ENCODE measurements at regions not wholly inside any gene's neighbourhood (a gene's known extent, or its start where the extent isn't known, plus 50 kb on each side); places are given as distances from the start of the nearest gene placed in this dataset.

DNA sequence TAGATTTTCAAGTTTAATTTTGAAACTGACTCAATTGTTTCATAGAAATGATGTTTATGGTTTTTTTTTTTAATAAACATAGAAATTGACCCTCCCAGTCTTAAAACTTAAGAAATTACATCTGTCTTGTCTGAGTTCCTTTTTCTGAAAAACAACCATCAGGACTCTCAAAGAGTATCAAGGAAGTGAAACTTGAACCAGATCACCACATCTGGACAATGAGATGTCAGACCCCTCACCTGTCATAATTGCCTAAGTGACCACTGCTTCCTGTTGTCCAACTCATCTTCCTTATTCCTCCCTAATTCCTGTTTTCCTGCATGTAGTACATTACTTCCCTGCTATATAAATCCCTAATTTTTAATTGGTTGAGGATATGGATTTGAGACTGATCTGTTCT is 441.5 kb upstream of the ARHGEF26 start:
- H3K27ac Mint-ChIP-seq: no peak overlapping the region
- no peak for DNase-seq
- H3K4me1 Mint-ChIP-seq (ENCODE audit: low read depth): peaks cover 19% of the 10 kb centered on the region
- no peaks in the 10 kb centered on the region for H3K36me3 Mint-ChIP-seq (ENCODE audit: low read depth)
- H3K4me3 Mint-ChIP-seq: no peak overlapping the region
- no peaks in the 10 kb centered on the region for H3K27me3 Mint-ChIP-seq
- peaks cover 9% of the 10 kb centered on the region for H3K9me3 Mint-ChIP-seq

DNA sequence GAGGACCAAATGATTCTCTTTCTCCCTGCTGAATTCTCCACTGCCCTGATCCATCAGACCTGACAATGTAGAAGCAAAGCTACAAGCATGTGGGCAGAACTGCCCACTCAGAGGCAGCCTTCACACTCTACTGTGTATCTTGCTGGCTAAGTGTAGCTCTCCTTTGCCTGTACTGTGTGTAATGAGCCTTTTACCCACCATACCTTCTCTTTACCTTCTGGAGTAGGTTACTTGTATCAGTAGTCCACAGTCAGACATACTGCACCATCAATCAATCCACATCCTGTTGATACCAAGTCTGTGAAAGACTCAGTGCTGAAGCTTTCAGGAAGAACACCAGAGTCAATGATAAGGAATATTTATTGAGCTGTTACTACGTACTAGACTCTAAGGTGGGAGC is 440.7 kb upstream of the ARHGEF26 start:
- Mint-ChIP-seq H3K27me3 (no peaks in the 10 kb centered on the region), H3K9me3 (peaks cover 9% of the 10 kb centered on the region), H3K36me3 (ENCODE audit: low read depth) (no peaks in the 10 kb centered on the region), H3K27ac (no peak overlapping the region), H3K4me1 (ENCODE audit: low read depth) (peaks cover 19% of the 10 kb centered on the region), H3K4me3 (no peak overlapping the region)
- no peak for DNase-seq

DNA sequence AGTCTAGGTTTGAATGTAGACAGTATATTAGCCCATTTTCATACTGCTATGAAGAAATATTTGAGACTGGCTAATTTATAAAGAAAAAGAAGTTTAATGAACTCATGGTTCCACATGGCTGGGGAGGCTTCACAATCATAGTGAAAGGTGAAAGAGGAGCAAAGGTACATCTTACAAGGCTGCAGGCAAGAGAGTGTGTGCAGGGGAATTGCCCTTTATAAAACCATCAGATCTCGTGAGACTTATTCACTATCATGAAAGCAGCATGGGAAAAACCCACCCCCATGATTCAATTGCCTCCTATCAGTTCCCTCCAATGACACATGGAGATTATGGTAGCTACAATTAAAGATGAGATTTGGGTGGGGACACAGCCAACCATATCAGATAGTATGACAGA is 440.1 kb upstream of the ARHGEF26 start:
- Mint-ChIP-seq H3K9me3 (peaks cover 9% of the 10 kb centered on the region), H3K36me3 (ENCODE audit: low read depth) (no peaks in the 10 kb centered on the region), H3K27me3 (no peaks in the 10 kb centered on the region), H3K4me3 (no peak overlapping the region), H3K27ac (no peak overlapping the region), H3K4me1 (ENCODE audit: low read depth) (peaks cover 19% of the 10 kb centered on the region)
- no peak for DNase-seq

DNA sequence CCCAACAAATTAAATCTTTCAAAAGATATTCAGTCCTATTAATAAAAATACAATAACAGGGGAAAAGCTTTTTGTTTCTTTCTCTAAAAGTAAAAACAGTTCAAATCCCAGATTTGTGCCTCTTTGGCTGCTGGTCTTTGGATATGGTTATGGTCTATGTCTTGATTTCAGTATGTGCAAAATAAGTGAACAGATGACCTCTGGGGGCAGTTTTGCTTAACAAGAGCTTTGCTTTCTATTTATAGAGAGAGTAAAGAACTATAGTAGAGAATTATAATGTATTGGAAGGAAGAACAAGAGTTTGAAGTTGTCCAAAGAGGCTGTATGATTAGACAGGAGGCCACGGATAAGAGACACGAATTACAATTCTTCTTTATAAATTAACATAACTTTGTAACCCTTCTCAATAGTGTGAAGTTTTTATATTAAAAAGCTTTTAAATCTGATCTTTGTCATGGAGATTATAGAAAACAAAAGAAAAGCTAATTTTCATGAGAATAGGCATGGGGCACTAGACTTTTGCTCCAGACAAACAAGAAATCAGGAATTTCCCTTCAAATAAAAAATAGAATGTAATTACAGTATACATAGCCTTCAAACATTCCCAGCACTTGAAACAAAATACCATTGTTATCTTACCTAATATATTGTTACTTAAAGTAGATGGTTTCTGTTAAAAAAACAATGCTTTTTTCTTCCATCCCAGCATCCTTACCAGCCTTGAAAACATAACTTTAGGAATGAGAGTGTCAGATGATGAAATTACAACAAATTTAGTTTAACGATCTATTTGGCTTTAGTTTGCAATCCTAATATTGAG is 432.7 kb upstream of the ARHGEF26 start:
- no peaks in the 10 kb centered on the region for H3K9me3 Mint-ChIP-seq
- no peak overlapping the region for H3K4me3 Mint-ChIP-seq
- peaks cover 2% of the 10 kb centered on the region for H3K4me1 Mint-ChIP-seq (ENCODE audit: low read depth)
- H3K27ac Mint-ChIP-seq: no peak overlapping the region
- DNase-seq: no peak
- no peaks in the 10 kb centered on the region for H3K36me3 Mint-ChIP-seq (ENCODE audit: low read depth)
- H3K27me3 Mint-ChIP-seq: no peaks in the 10 kb centered on the region

DNA sequence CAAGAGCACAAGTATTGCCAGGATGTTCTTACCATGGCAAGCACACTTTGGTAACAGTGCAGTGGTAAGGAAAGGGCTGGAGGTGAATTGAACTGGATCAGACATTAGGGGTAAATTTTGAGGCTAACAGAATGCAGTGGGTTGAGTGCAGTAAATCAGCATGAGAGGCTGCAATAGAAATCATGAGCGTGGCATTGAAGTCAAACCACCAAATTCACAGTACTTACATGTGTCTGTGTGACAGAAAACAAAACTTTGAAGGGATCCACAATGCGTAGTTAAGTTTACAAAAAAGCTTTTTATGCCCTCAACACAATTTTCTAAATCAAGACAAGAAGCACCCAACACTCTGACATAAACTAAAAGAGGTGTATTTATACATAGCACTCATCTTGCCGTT is 428.0 kb upstream of the ARHGEF26 start:
- Mint-ChIP-seq H3K27ac (no peak overlapping the region), H3K27me3 (no peaks in the 10 kb centered on the region)

DNA sequence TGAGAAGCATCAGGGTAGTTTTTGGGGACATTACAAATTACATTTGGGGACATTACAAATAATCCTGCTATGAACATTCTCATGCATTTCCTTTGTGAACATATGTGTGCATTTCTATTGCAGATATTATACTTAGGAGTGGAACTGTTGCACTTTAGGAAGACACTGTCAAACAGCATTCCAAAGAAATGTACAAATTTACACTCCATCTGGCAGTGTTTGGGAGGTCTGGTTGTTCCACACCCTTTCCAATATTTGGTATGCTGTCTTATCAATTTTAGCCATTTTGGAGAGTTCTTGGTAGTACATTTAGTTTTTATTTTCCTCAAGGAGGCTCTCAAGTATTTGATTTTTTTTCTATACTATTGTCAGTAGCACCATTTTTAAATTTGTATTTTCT is 419.1 kb upstream of the ARHGEF26 start:
- Mint-ChIP-seq H3K36me3 (ENCODE audit: low read depth) (no peaks in the 10 kb centered on the region), H3K9me3 (no peaks in the 10 kb centered on the region), H3K27me3 (peaks cover 3% of the 10 kb centered on the region), H3K4me3 (no peak overlapping the region), H3K4me1 (ENCODE audit: low read depth) (no peaks in the 10 kb centered on the region), H3K27ac (no peak overlapping the region)
- no peak for DNase-seq

More for the DNA sequence above, 428.0 kb upstream of the ARHGEF26 start:
- Mint-ChIP-seq H3K9me3 (no peaks in the 10 kb centered on the region), H3K4me3 (no peak overlapping the region), H3K36me3 (ENCODE audit: low read depth) (no peaks in the 10 kb centered on the region), H3K4me1 (ENCODE audit: low read depth) (peaks cover 2% of the 10 kb centered on the region)
- DNase-seq: no peak

DNA sequence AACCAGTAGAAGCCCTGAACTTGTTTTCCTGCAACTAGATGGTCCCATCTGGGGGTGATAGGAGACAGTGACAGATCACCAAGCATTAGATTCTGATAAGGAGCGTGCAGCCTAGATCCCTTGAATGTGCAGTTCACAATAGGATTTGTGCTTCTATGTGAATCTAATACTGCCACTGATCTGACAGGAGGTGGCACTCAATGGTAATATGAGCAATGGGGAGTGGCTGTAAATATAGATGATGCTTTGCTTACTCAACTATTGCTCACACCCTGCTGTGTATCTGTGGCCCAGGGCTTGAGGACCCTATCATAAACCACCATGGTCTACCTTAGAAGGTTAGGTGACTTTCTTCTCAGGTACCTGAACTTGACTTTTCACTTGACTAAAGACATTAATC is 417.1 kb upstream of the ARHGEF26 start:
- H3K36me3 Mint-ChIP-seq (ENCODE audit: low read depth): no peaks in the 10 kb centered on the region
- peaks cover 5% of the 10 kb centered on the region for H3K27me3 Mint-ChIP-seq
- no peak overlapping the region for H3K4me3 Mint-ChIP-seq
- H3K4me1 Mint-ChIP-seq (ENCODE audit: low read depth): no peaks in the 10 kb centered on the region
- H3K27ac Mint-ChIP-seq: no peak overlapping the region
- H3K9me3 Mint-ChIP-seq: no peaks in the 10 kb centered on the region
- no peak for DNase-seq

DNA sequence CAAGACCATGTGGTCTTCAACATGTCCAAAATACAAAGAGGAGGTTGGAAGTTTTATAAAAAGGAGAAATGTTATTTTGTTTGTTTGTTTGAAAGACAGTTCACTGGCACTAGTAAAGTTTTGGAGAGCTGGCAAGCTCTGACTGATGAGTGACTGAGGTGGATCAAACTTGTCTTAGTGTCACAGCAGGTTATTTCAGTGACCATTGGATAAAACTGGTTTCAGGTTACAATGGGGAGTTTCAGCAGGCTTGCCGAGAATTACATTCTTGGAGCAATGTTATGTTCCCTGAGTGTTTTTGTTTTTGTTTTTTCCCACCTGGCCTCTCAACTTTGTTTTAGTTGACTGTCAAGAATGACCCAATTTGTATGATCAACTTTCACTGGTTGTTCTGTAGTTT is 414.5 kb upstream of the ARHGEF26 start:
- Mint-ChIP-seq H3K36me3 (ENCODE audit: low read depth) (no peaks in the 10 kb centered on the region), H3K4me1 (ENCODE audit: low read depth) (no peaks in the 10 kb centered on the region), H3K27ac (no peak overlapping the region), H3K4me3 (no peak overlapping the region), H3K9me3 (no peaks in the 10 kb centered on the region), H3K27me3 (peaks cover 13% of the 10 kb centered on the region)
- no peak for DNase-seq

DNA sequence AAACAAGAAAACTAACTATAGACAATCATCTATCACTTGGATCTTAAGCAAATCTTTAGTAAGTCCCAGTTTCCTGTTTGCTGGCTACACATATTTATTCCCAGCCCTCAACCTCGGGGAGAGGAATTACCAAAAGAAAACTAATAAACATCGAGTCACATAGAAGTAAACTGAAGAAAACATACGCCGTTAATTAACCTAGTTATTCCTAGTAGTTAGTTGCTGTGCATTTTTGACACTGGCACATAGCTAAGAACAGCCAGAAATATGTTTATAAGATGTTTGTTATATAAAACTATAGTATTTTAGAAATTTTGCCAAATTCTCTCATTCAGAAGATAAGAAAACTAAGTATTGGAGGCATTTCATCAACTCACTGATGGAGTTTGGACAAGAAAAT is 407.2 kb upstream of the ARHGEF26 start:
- Mint-ChIP-seq H3K27me3 (peaks cover 9% of the 10 kb centered on the region), H3K4me3 (no peak overlapping the region)
- no peak for DNase-seq

DNA sequence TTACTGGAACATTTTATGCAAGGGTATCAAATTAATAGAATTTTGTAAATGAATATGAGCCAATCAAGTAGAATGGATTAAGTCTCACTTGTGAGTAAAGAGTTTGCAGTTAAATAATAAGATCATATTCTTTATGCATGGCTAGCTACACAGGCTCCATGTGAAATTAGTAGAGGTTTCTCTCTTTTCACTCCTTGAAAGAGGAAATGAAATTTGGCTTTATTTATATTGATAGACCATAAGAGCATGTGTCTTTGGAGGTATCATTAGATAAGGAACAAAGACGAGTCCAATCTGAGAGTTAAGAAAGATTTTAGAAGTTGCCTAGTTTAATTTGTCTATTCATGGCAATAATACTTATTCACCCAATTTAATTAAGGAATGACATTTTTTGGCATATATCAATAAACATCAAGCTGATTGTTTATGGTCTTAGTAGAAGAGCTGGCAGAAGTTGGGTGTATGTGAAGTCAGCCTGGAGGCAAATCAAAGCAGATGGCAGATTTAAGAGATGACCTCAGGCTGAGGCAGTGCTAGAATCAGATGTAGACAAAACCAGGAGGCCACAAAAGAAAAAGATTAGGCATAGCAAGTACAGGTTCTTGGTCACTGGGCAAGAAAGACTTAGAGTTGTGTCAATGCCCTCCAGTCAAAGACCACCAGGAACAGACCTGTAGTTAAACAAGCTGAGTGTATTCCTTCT is 406.5 kb upstream of the ARHGEF26 start:
- Mint-ChIP-seq H3K4me1 (ENCODE audit: low read depth) (no peaks in the 10 kb centered on the region), H3K27me3 (peaks cover 2% of the 10 kb centered on the region), H3K9me3 (peaks cover 2% of the 10 kb centered on the region)

More for the DNA sequence above, 407.2 kb upstream of the ARHGEF26 start:
- no peak overlapping the region for H3K27ac Mint-ChIP-seq
- H3K4me1 Mint-ChIP-seq (ENCODE audit: low read depth): no peaks in the 10 kb centered on the region
- no peaks in the 10 kb centered on the region for H3K36me3 Mint-ChIP-seq (ENCODE audit: low read depth)
- peaks cover 2% of the 10 kb centered on the region for H3K9me3 Mint-ChIP-seq

DNA sequence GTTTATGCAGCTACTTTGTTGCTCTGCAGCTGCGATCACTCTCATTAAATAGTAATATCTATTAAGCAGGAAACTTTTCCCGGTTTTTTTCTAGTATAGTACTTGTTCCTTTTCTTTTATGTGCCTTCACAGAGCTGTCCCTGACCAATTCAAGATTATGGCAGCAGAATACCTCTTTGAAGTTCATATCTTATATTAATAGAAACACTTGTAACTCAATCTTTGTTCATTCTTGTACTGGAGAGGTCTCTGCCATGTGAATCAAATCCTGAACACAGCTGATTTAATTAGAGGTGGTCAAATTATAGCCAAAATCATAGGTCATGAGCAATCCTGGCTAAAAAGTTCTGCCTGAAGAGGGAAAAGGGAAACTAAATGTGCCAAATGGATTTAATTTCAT is 399.0 kb upstream of the ARHGEF26 start:
- Mint-ChIP-seq H3K27me3 (peaks cover 5% of the 10 kb centered on the region), H3K27ac (no peak overlapping the region), H3K9me3 (no peaks in the 10 kb centered on the region)

More for the DNA sequence above, 406.5 kb upstream of the ARHGEF26 start:
- Mint-ChIP-seq H3K27ac (no peak overlapping the region), H3K4me3 (no peak overlapping the region), H3K36me3 (ENCODE audit: low read depth) (no peaks in the 10 kb centered on the region)
- no peak for DNase-seq

DNA sequence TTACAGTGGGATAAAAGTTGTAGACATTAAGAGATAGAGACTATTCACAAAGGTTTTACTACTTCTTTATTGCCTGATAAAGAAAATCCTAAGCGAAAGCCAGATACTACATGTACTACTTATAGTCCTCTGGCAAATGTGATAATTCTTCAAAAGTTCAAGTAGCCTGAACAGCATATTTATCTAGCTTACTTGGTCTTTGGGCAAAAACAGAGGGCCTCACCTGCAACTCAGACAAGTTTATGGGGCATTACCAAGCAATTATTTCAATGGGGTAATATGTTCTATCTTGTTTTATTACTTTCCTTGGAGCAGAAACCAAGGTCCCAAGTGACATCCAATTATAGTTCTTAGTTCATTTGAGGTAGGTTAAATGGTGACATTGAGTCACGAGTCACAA is 390.1 kb upstream of the ARHGEF26 start:
- DNase-seq: no peak
- H3K36me3 Mint-ChIP-seq (ENCODE audit: low read depth): no peaks in the 10 kb centered on the region
- peaks cover 5% of the 10 kb centered on the region for H3K27me3 Mint-ChIP-seq
- H3K4me1 Mint-ChIP-seq (ENCODE audit: low read depth): no peaks in the 10 kb centered on the region
- peaks cover 15% of the 10 kb centered on the region for H3K9me3 Mint-ChIP-seq
- no peak overlapping the region for H3K4me3 Mint-ChIP-seq
- no peak overlapping the region for H3K27ac Mint-ChIP-seq

More for the DNA sequence above, 399.0 kb upstream of the ARHGEF26 start:
- no peaks in the 10 kb centered on the region for H3K36me3 Mint-ChIP-seq (ENCODE audit: low read depth)
- H3K4me3 Mint-ChIP-seq: no peak overlapping the region
- DNase-seq: no peak
- no peaks in the 10 kb centered on the region for H3K4me1 Mint-ChIP-seq (ENCODE audit: low read depth)

DNA sequence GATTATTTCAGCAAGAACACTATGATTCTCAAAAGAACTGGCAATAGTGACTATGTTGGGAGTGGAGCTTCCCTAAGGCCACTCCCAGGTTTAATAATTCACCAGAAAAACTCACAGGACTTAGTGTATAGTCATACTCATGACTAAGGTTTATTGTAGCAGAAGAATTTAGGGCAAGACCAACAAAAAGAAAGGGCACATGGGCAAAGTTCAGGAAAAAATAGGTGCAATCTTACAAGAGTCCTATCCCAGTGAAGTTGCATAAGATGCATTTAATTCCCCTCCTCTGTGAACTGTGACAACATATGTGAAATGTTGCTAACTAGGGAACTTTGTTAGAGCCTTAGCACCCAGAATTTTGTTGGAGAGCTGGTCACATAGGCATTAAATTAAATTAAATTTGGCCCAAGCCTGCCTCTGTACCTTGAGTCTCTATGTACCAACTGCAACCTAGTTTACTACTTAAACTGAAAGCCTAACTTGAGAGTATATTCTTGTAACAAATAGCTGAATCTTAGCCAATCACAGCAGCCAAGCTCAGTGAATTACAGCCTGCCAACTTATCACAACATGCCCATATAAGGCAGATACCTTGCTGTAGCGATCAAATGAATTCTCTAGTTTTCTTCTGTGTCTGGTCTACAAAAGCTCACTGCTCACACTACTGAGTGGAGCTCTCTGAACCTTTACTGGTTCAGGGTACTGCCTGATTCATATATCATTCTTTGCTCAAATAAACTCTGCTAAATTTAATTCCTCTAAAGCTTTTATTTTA is 386.2 kb upstream of the ARHGEF26 start:
- no peak for DNase-seq
- Mint-ChIP-seq H3K9me3 (peaks cover 15% of the 10 kb centered on the region), H3K27ac (no peak overlapping the region), H3K36me3 (ENCODE audit: low read depth) (no peaks in the 10 kb centered on the region), H3K27me3 (no peaks in the 10 kb centered on the region), H3K4me3 (no peak overlapping the region), H3K4me1 (ENCODE audit: low read depth) (no peaks in the 10 kb centered on the region)

DNA sequence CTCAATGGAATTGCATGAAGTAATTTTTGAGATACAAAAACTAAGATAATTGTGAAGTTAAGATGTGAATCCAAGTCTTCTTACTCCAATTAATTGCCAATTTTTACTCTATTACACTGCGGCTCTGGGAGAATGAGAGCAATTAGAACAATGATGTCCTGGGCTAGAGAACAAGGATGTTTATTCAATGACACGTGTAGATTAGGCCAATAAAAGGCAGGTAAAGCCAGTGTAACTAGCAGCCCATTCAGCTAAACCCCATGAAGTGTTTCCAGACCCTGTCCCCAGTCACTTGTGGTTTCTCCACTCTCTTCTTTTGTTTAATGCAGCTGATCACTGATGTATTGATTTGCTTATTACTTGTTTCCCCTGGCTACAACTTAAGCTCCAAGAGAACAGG is 381.1 kb upstream of the ARHGEF26 start:
- Mint-ChIP-seq H3K27ac (no peak overlapping the region), H3K4me1 (ENCODE audit: low read depth) (no peaks in the 10 kb centered on the region), H3K36me3 (ENCODE audit: low read depth) (no peaks in the 10 kb centered on the region), H3K9me3 (no peaks in the 10 kb centered on the region), H3K4me3 (no peak overlapping the region), H3K27me3 (no peaks in the 10 kb centered on the region)
- no peak for DNase-seq

DNA sequence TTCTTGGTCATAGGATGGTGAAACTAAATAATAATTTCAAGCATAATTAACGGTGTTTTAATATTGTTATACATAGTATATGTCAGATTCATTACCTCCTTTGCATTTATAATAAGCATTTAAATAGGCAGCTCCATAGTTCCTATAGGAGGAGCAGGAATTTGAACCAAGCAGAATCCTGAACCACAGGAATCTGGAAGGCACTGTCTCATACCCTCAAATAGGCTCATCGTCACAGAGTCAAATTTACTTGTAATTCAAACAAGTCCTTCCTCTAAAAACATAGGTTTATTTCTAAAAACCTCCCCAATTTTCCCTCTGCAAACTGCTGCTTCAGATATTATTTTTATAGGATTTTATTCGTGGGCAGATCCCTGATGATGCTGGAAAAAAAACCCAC is 376.3 kb upstream of the ARHGEF26 start:
- Mint-ChIP-seq H3K9me3 (no peaks in the 10 kb centered on the region), H3K27ac (no peak overlapping the region), H3K36me3 (ENCODE audit: low read depth) (no peaks in the 10 kb centered on the region), H3K4me3 (no peak overlapping the region), H3K27me3 (no peaks in the 10 kb centered on the region), H3K4me1 (ENCODE audit: low read depth) (no peaks in the 10 kb centered on the region)
- no peak for DNase-seq
